Endothelial cell of umbilical vein (primary cell): ENCODE measurements at regions not wholly inside any gene's neighbourhood (a gene's known extent, or its start where the extent isn't known, plus 50 kb on each side); places are given as distances from the start of the nearest gene placed in this dataset.

Experiments used
- EZH2 ChIP-seq: IDR thresholded peaks from 2 replicates; pipeline ENCODE4 v1.6.1; 2012; ENCODE audit warnings: borderline replicate concordance, low read depth, mild to moderate bottlenecking, moderate library complexity, low read length, inconsistent platforms; ENCODE audit not compliant: severe bottlenecking
- FOS ChIP-seq: IDR thresholded peaks from 2 replicates; pipeline ENCODE4 v1.6.1; 2011; ENCODE audit warnings: mild to moderate bottlenecking, low read length, moderate library complexity, borderline replicate concordance; ENCODE audit not compliant: insufficient read depth
- GATA2 ChIP-seq: IDR thresholded peaks from 2 replicates; pipeline ENCODE4 v1.7.0; 2011; ENCODE audit warnings: low read depth, mild to moderate bottlenecking, moderate library complexity, mixed read lengths, low read length; ENCODE audit not compliant: insufficient read length, insufficient read depth
- JUN ChIP-seq: IDR thresholded peaks from 2 replicates; pipeline ENCODE4 v1.6.1; 2011; ENCODE audit warnings: borderline replicate concordance, low read depth; ENCODE audit not compliant: insufficient read length, insufficient read depth
- MAX ChIP-seq: IDR thresholded peaks from 2 replicates; pipeline ENCODE4 v1.6.1; 2011; ENCODE audit not compliant: insufficient read depth, insufficient read length
- POLR2A ChIP-seq: IDR thresholded peaks from 2 replicates; pipeline ENCODE4 v1.6.1; 2012; ENCODE audit warnings: low read depth, mild to moderate bottlenecking, control low read depth, low read length
- TF ChIP-seq, protein P1 (sequence below), 2 donors: IDR thresholded peaks; 1 replicate in 1 of 2; 2 replicates in 1 of 2; pipeline ENCODE4 v1.5.1; 2011; ENCODE audit warnings: low read length in 2 of 2, mild to moderate bottlenecking in 2 of 2, moderate library complexity in 2 of 2, control low read depth in 1 of 2, inconsistent platforms in 1 of 2, low read depth in 1 of 2; ENCODE audit not compliant: insufficient read depth in 1 of 2; ENCODE audit errors: extremely low read depth in 1 of 2

DNA sequence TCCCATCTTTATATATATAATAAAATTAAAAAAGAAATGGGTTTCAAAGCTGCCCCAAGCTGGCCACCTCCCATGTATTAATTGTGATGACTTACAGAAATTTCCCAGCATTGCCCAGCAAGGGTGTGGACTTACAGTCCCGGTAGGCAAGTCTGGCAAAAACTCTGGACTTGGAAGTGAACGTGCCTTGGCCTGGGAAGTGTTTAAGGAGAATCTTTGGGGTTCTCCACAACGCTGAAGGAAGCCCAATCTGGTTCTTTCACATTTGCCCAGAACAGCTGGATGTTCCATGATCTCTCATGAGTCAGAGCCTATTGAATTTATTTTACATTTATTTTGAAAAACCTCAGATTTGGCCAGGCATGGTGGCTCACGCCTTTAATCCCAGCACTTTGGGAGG lies 98.4 kb upstream of the SLC45A1 start:
- TF ChIP-seq, protein P1, sequence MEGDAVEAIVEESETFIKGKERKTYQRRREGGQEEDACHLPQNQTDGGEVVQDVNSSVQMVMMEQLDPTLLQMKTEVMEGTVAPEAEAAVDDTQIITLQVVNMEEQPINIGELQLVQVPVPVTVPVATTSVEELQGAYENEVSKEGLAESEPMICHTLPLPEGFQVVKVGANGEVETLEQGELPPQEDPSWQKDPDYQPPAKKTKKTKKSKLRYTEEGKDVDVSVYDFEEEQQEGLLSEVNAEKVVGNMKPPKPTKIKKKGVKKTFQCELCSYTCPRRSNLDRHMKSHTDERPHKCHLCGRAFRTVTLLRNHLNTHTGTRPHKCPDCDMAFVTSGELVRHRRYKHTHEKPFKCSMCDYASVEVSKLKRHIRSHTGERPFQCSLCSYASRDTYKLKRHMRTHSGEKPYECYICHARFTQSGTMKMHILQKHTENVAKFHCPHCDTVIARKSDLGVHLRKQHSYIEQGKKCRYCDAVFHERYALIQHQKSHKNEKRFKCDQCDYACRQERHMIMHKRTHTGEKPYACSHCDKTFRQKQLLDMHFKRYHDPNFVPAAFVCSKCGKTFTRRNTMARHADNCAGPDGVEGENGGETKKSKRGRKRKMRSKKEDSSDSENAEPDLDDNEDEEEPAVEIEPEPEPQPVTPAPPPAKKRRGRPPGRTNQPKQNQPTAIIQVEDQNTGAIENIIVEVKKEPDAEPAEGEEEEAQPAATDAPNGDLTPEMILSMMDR (IDR thresholded peaks at IDR 0.05; ENCODE audit: extremely low read depth in 1 of 2, insufficient read depth in 1 of 2, low read depth in 1 of 2, low read length in 2 of 2) = no peak
- no peak for TF ChIP-seq JUN
- TF ChIP-seq EZH2 = no peak
- no peak for TF ChIP-seq POLR2A
- TF ChIP-seq FOS = no peak
- TF ChIP-seq MAX = no peak
- no peak for TF ChIP-seq GATA2
